ENCODE measurements at regions not wholly inside any gene's neighbourhood (a gene's known extent, or its start where the extent isn't known, plus 50 kb on each side); places are given as distances from the start of the nearest gene placed in this dataset.

GRCh38 chr9:105151686-105151995 lies 92.8 kb upstream of the SLC44A1 start:
- TF ChIP-seq RFX5 (IDR thresholded peaks at IDR 0.05; ENCODE audit: low read length) (no peak), REST (IDR thresholded peaks at IDR 0.05; ENCODE audit: low read depth, low read length) (no peak), EP300 (IDR thresholded peaks at IDR 0.05; ENCODE audit: borderline replicate concordance in 1 of 2, low read depth in 1 of 2, low read length in 1 of 2) (no peak), MEF2A (IDR thresholded peaks at IDR 0.05; ENCODE audit: borderline replicate concordance, low read depth) (no peak), NRF1 (IDR thresholded peaks at IDR 0.05; ENCODE audit: low read depth, low read length) (no peak), CTCF (IDR thresholded peaks at IDR 0.05) (no peak), IRF3 (IDR thresholded peaks at IDR 0.05; ENCODE audit: low read depth, low read length) (no peak)
- CTCF ChIA-PET = interaction anchor here (1.1 to 1.8 kb wide), 2 partner anchors 264 to 307 kb away, joined by 3 to 5 read pairs; no protein-coding TSS in a partner anchor
- H3K9me2 ChIP-seq = no peaks in the 10 kb centered on the region
- no peak for DNase-seq
- H2AFZ ChIP-seq (ENCODE audit: low read depth) = peak overlapping the region; percentile 2; the same call in 1 of the 2 replicates
- no peak overlapping the region for H3K9ac ChIP-seq
- no peaks in the 10 kb centered on the region for H3K27me3 ChIP-seq (ENCODE audit: insufficient read depth)
- peaks cover 4 to 14% of the 10 kb centered on the region in 2 experiments; a peak in 2 of 4 replicates for H3K4me1 ChIP-seq (ENCODE audit: control insufficient read depth in 1 of 2, insufficient read depth in 2 of 2, low read depth in 1 of 2, low read length in 1 of 2)
- H3K4me3 ChIP-seq (ENCODE audit: low read depth in 2 of 2, low read length in 1 of 2) = no peak overlapping the region
- no peaks in the 10 kb centered on the region for H3F3A ChIP-seq (replicated peaks; ENCODE audit: insufficient read depth)
- H3K4me2 ChIP-seq = 0 out of 2 replicates have a peak overlapping the region, but pooled peaks have one; percentile 38
- POLR2A ChIA-PET = no interaction called here
- no peaks in the 10 kb centered on the region for H3K36me3 ChIP-seq (replicated peaks in 1 of 2; ENCODE audit: control insufficient read depth in 1 of 2, insufficient read depth in 2 of 2, low read length in 1 of 2)
- 93% methylated on average over 3 of the region's 3 CpGs for WGBS (ENCODE audit: low lambda C conversion rate)
- H4K20me1 ChIP-seq (ENCODE audit: insufficient read depth) = no peaks in the 10 kb centered on the region
- H3K9me3 ChIP-seq = no peaks in the 10 kb centered on the region
- no peak overlapping the region for H3K27ac ChIP-seq (ENCODE audit: low read depth in 2 of 2, low read length in 1 of 2)
- H3K79me2 ChIP-seq (ENCODE audit: insufficient read depth) = no peaks in the 10 kb centered on the region

GRCh38 chr9:105154723-105155191 lies 89.7 kb upstream of the SLC44A1 start:
- Histone ChIP-seq H3K4me3 (ENCODE audit: low read depth in 2 of 2, low read length in 1 of 2) (no peak overlapping the region), H4K20me1 (ENCODE audit: insufficient read depth) (no peaks in the 10 kb centered on the region), H3K4me2 (no peak overlapping the region), H3K27ac (ENCODE audit: low read depth in 2 of 2, low read length in 1 of 2) (no peak overlapping the region), H3K9me2 (no peaks in the 10 kb centered on the region), H3K9ac (no peak overlapping the region), H2AFZ (ENCODE audit: low read depth) (no peak overlapping the region), H3F3A (replicated peaks; ENCODE audit: insufficient read depth) (no peaks in the 10 kb centered on the region), H3K27me3 (ENCODE audit: insufficient read depth) (no peaks in the 10 kb centered on the region), H3K79me2 (ENCODE audit: insufficient read depth) (no peaks in the 10 kb centered on the region), H3K9me3 (no peaks in the 10 kb centered on the region), H3K4me1 (ENCODE audit: control insufficient read depth in 1 of 2, insufficient read depth in 2 of 2, low read depth in 1 of 2, low read length in 1 of 2) (peaks cover 2 to 10% of the 10 kb centered on the region in 2 experiments; a peak in 2 of 4 replicates), H3K36me3 (replicated peaks in 1 of 2; ENCODE audit: control insufficient read depth in 1 of 2, insufficient read depth in 2 of 2, low read length in 1 of 2) (no peaks in the 10 kb centered on the region)
- 78% methylated on average over 2 of the region's 2 CpGs for WGBS (ENCODE audit: low lambda C conversion rate)
- DNase-seq = no peak
- no peak for TF ChIP-seq CHD2 (IDR thresholded peaks at IDR 0.05; ENCODE audit: low read length, partially characterized antibody)
- no peak for TF ChIP-seq ZBTB33 (IDR thresholded peaks at IDR 0.05; ENCODE audit: borderline replicate concordance, low read depth)
- TF ChIP-seq PBX3 (IDR thresholded peaks at IDR 0.05) = 0 out of 2 replicates have a peak, but pooled peaks have one; percentile 12
- no peak for TF ChIP-seq RCOR1 (IDR thresholded peaks at IDR 0.05; ENCODE audit: low read length)
- ChIA-PET CTCF (interaction anchor here (0.6 to 8.4 kb wide), 7 partner anchors 14 to 374 kb away, joined by 3 to 91 read pairs (median 4); no protein-coding TSS in a partner anchor), POLR2A (no interaction called here)
